ENCODE measurements at regions not wholly inside any gene's neighbourhood (a gene's known extent, or its start where the extent isn't known, plus 50 kb on each side); places are given as distances from the start of the nearest gene placed in this dataset.

DNA sequence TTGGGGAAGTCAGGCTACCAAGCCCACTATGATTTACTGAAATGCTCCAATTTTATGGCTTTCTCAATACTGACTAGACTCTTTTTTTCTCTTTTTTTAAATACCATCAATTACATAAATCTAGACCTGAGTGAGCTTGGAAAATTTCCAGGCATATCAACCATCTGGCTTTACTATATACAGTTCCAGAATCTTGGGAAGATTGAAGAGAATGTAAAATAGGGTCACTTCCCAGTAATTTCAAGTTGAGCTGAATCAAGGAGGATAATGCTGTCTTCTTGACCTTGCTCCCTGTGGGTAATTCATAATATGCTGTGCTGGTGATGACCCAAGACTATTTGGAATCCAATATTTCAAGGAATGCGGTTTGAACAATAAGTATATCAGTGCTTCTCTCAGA lies 108.1 kb downstream of the MAP3K21 start:
- Histone ChIP-seq H3K4me3 (ENCODE audit: low read length) (no peak overlapping the region), H3K27ac (ENCODE audit: low read length) (no peak overlapping the region), H3K9me3 (ENCODE audit: control insufficient read depth, insufficient read depth, low read length) (no peaks in the 10 kb centered on the region), H3K4me1 (ENCODE audit: control insufficient read depth, insufficient read depth, low read length) (no peaks in the 10 kb centered on the region), H3K36me3 (ENCODE audit: control insufficient read depth, insufficient read depth, low read length) (no peaks in the 10 kb centered on the region), H3K27me3 (ENCODE audit: control insufficient read depth, insufficient read depth, low read length) (no peaks in the 10 kb centered on the region)
- no peak for DNase-seq (ENCODE audit: low read depth, low spot score)
- WGBS (ENCODE audit: insufficient coverage, insufficient read length) = no CpG with 5 or more reads among the region's 1 CpG

DNA sequence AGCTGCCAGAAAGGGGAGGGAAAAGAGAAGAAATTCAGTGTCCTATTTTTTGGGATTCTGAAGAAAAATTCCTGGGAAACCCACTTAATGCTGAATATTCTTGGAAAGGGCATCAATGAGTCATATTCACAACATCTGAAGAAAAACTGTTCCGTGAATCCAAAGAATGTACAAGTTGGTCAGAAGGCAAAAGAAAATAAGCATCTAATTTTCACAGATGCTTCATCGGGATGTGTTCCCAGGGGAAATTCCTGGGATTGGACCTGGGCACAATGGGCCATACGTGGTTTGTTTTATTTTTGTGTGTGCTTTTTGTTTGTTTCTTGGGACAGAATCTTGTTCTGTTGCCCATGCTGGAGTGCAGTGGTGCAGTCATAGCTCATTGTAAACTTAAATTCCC lies 112.2 kb downstream of the MAP3K21 start:
- H3K36me3 ChIP-seq (ENCODE audit: control insufficient read depth, insufficient read depth, low read length) = no peaks in the 10 kb centered on the region
- DNase-seq (ENCODE audit: low read depth, low spot score) = no peak
- H3K9me3 ChIP-seq (ENCODE audit: control insufficient read depth, insufficient read depth, low read length) = no peaks in the 10 kb centered on the region
- no peaks in the 10 kb centered on the region for H3K27me3 ChIP-seq (ENCODE audit: control insufficient read depth, insufficient read depth, low read length)
- no peaks in the 10 kb centered on the region for H3K4me1 ChIP-seq (ENCODE audit: control insufficient read depth, insufficient read depth, low read length)
- no peak overlapping the region for H3K27ac ChIP-seq (ENCODE audit: low read length)
- WGBS (ENCODE audit: insufficient coverage, insufficient read length) = no CpG with 5 or more reads among the region's 3 CpGs
- no peak overlapping the region for H3K4me3 ChIP-seq (ENCODE audit: low read length)

DNA sequence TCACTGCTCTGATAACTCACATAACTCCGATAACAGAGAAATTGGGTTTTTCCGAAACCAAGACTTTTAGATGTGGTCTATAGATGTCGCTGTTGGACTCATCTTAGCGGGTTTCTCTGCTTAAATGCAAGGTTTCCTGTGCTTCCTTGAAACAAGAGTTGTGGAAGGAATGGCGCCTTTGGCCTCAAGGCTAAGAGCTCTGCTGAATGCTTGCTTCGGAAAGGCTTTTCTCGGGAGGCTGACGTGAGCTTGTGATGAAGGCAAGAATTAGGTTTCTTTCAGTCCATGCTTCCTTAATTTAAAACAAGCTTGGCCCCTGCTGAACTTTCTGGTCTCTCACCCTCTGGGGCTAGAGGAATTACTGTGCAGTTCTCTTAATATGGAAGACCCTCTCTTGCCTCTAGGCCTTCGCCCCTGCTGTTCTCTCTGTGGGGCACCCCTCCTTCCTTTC lies 113.5 kb downstream of the MAP3K21 start:
- H3K27me3 ChIP-seq (ENCODE audit: control insufficient read depth, insufficient read depth, low read length) = no peaks in the 10 kb centered on the region
- no peaks in the 10 kb centered on the region for H3K4me1 ChIP-seq (ENCODE audit: control insufficient read depth, insufficient read depth, low read length)
- DNase-seq (ENCODE audit: low read depth, low spot score) = peak; percentile 58
- no peaks in the 10 kb centered on the region; the same call in 1 of the 2 replicates for H3K9me3 ChIP-seq (ENCODE audit: control insufficient read depth, insufficient read depth, low read length)
- H3K36me3 ChIP-seq (ENCODE audit: control insufficient read depth, insufficient read depth, low read length) = no peaks in the 10 kb centered on the region
- no CpG with 5 or more reads among the region's 9 CpGs for WGBS (ENCODE audit: insufficient coverage, insufficient read length)
- no peak overlapping the region for H3K27ac ChIP-seq (ENCODE audit: low read length)
- H3K4me3 ChIP-seq (ENCODE audit: low read length) = no peak overlapping the region

DNA sequence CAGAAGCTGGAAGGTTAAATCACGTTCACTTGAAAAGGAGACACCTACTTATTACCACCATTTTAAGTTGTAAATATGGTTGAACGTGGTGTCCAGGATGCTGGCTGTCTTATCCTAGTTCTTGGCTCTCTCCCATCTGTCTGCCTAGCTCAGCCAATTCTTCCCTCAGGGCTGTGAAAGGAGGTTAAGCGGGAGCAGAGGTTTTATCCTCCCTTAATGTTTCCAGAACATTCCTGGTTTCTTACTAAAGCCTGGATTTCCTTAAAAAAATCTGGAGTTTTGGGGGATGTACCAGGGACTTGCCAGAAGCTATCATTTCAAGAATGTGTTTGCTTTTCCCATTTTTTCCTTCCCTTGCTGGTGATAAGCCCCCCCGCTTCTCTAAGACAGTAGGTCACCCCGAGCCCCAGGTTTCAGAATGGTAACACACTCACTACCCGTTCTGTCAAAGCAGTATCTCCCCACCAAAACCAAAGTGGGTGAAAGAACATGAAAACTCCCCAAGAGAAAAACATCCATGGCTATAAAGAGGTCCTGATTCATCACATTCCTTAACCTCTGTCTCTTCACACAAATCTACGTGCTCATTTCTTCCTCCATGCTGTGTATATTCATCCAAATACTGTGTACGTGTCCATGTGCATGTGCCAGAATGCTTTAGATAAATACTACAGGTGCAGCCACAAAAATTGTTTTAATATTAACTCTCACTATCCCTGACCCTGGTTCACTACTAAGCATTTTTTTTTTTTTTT lies 114.7 kb downstream of the MAP3K21 start:
- no peaks in the 10 kb centered on the region for H3K4me1 ChIP-seq (ENCODE audit: control insufficient read depth, insufficient read depth, low read length)
- H3K27me3 ChIP-seq (ENCODE audit: control insufficient read depth, insufficient read depth, low read length) = no peaks in the 10 kb centered on the region
- no peak overlapping the region for H3K4me3 ChIP-seq (ENCODE audit: low read length)
- DNase-seq (ENCODE audit: low read depth, low spot score) = no peak
- no CpG with 5 or more reads among the region's 8 CpGs for WGBS (ENCODE audit: insufficient coverage, insufficient read length)
- H3K27ac ChIP-seq (ENCODE audit: low read length) = no peak overlapping the region
- no peaks in the 10 kb centered on the region; the same call in 1 of the 2 replicates for H3K9me3 ChIP-seq (ENCODE audit: control insufficient read depth, insufficient read depth, low read length)
- H3K36me3 ChIP-seq (ENCODE audit: control insufficient read depth, insufficient read depth, low read length) = no peaks in the 10 kb centered on the region

DNA sequence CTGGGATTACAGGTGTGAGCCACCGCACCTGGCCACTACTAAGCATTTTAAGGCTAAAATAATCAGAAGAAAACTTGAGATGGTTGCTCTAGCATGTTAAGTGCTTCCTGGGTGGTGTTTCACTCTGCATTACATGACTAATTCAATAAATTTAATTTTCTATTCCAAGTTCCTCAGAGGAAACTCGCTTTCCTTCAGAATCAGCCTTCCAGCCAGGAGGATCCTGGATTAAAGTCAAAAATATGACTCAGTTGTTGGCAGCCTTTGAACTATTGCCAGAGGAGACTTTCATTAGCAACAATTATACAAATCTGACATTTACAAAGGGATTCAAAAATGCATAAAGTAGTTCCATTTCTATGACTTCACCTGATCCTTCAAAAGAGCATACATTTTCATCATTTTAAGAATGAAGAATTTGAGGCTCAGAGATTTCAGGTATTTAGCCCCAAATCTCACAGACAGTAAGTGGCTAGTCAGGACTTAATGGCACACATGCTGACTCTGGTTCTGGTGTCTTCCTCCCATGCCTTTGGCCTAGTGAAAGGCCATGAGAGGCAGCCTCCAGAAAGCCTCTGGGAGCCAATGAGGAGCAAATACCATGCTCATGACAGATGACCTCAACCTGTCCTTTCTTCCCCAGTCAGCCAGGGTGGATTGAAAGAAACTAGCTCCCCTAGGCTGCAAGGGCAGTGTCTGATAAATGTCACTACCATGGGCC lies 115.7 kb downstream of the MAP3K21 start:
- Histone ChIP-seq H3K27ac (ENCODE audit: low read length) (no peak overlapping the region), H3K4me3 (ENCODE audit: low read length) (no peak overlapping the region), H3K27me3 (ENCODE audit: control insufficient read depth, insufficient read depth, low read length) (no peaks in the 10 kb centered on the region), H3K36me3 (ENCODE audit: control insufficient read depth, insufficient read depth, low read length) (no peaks in the 10 kb centered on the region), H3K4me1 (ENCODE audit: control insufficient read depth, insufficient read depth, low read length) (no peaks in the 10 kb centered on the region), H3K9me3 (ENCODE audit: control insufficient read depth, insufficient read depth, low read length) (no peaks in the 10 kb centered on the region; the same call in 1 of the 2 replicates)
- DNase-seq (ENCODE audit: low read depth, low spot score) = no peak
- WGBS (ENCODE audit: insufficient coverage, insufficient read length) = no CpG with 5 or more reads among the region's 2 CpGs

DNA sequence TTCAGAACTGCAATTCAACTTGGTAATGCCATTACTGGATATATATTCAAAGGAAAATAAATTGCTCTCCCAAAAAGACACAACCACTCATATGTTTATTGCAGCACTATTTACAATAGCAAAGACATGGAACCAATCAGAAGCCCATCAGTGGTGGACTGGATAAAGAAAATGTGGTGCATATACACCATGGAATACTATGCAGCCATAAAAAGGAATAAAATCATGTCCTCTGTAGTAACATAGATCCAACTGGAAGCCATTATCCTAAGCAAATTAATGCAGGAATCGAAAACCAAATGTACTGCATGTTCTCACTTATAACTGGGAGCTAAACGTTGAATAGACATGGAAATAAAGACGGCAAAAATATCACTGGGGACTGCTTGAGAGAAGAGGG lies 117.0 kb downstream of the MAP3K21 start:
- no peaks in the 10 kb centered on the region; the same call in 1 of the 2 replicates for H3K9me3 ChIP-seq (ENCODE audit: control insufficient read depth, insufficient read depth, low read length)
- no peaks in the 10 kb centered on the region for H3K36me3 ChIP-seq (ENCODE audit: control insufficient read depth, insufficient read depth, low read length)
- no CpG with 5 or more reads among the region's 3 CpGs for WGBS (ENCODE audit: insufficient coverage, insufficient read length)
- no peaks in the 10 kb centered on the region for H3K27me3 ChIP-seq (ENCODE audit: control insufficient read depth, insufficient read depth, low read length)
- no peak overlapping the region for H3K27ac ChIP-seq (ENCODE audit: low read length)
- no peak for DNase-seq (ENCODE audit: low read depth, low spot score)
- no peaks in the 10 kb centered on the region for H3K4me1 ChIP-seq (ENCODE audit: control insufficient read depth, insufficient read depth, low read length)
- no peak overlapping the region for H3K4me3 ChIP-seq (ENCODE audit: low read length)

DNA sequence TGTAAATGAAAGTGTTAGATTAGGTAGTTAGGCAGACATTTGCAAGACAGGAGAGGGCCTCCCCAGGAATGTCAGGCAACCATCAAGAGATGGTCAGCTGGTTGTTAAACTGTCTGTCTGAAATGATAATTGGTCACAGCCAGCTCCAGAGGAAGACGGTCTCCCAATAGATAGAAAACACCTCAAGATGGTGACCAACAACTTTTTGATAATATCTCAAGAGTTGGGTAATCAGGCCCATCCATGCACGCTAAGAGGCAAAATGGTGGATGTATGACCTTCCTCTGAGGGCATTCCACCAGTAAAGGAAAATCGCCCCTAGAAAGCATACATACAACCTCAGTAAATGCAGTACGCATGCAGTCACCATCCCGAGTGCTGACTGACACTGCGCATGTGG lies 118.2 kb downstream of the MAP3K21 start:
- Histone ChIP-seq H3K9me3 (ENCODE audit: control insufficient read depth, insufficient read depth, low read length) (no peaks in the 10 kb centered on the region; the same call in 1 of the 2 replicates), H3K27me3 (ENCODE audit: control insufficient read depth, insufficient read depth, low read length) (no peaks in the 10 kb centered on the region), H3K36me3 (ENCODE audit: control insufficient read depth, insufficient read depth, low read length) (no peaks in the 10 kb centered on the region), H3K4me3 (ENCODE audit: low read length) (no peak overlapping the region), H3K27ac (ENCODE audit: low read length) (no peak overlapping the region), H3K4me1 (ENCODE audit: control insufficient read depth, insufficient read depth, low read length) (no peaks in the 10 kb centered on the region)
- no CpG with 5 or more reads among the region's 6 CpGs for WGBS (ENCODE audit: insufficient coverage, insufficient read length)
- no peak for DNase-seq (ENCODE audit: low read depth, low spot score)

DNA sequence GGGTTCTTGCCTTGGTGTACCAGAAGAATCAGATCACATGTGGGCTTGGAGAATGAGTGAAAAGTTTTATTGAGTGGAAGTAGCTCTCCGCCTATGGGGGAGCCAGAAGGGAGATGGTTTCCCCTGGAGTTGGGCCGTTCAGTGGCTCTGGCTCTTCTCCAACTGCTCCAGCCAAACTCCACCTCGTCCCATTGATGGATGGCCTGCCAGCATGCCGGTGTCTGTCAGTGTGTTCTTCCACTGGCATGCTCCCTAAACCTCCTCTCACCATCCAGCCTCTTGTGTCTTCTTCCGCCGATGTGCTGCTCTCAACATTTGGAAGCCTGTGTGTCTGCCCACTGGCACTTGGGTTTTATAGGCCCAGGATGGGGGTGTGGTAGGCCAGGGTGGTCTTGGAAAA lies 119.4 kb downstream of the MAP3K21 start:
- Histone ChIP-seq H3K4me3 (ENCODE audit: low read length) (no peak overlapping the region), H3K27me3 (ENCODE audit: control insufficient read depth, insufficient read depth, low read length) (no peaks in the 10 kb centered on the region), H3K27ac (ENCODE audit: low read length) (no peak overlapping the region), H3K36me3 (ENCODE audit: control insufficient read depth, insufficient read depth, low read length) (no peaks in the 10 kb centered on the region), H3K9me3 (ENCODE audit: control insufficient read depth, insufficient read depth, low read length) (no peaks in the 10 kb centered on the region; the same call in 1 of the 2 replicates), H3K4me1 (ENCODE audit: control insufficient read depth, insufficient read depth, low read length) (no peaks in the 10 kb centered on the region)
- DNase-seq (ENCODE audit: low read depth, low spot score) = no peak
- no CpG with 5 or more reads among the region's 6 CpGs for WGBS (ENCODE audit: insufficient coverage, insufficient read length)

DNA sequence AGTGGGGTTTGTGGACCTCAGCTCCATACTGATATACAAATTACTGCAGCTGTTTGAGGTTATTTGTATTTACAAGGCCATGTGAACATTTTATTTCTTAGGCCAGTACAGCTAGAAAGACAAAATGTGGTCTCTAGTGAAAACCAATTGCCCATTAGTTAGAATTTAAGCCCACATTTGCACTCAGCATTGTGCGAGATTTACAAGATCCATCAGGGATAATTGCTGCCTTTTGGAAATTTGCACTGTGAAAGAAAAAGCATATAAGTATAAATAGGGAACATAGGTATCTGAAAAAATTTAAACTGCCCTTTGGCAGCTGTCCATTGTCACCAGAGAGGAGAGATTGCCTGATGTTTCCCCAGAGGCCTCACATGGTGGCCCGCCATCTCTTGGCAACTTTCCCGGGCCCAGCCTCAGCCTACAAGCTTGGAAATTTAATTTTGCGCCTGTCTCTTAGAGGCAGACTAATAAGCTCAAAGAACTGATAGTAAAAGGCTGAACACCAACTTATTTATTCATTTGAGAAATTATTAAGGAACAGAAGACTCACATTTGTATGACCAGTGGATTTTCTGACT lies 120.7 kb downstream of the MAP3K21 start:
- H3K27me3 ChIP-seq (ENCODE audit: control insufficient read depth, insufficient read depth, low read length) = no peaks in the 10 kb centered on the region
- H3K4me1 ChIP-seq (ENCODE audit: control insufficient read depth, insufficient read depth, low read length) = no peaks in the 10 kb centered on the region
- no peak overlapping the region for H3K27ac ChIP-seq (ENCODE audit: low read length)
- H3K9me3 ChIP-seq (ENCODE audit: control insufficient read depth, insufficient read depth, low read length) = no peaks in the 10 kb centered on the region; the same call in 1 of the 2 replicates
- WGBS (ENCODE audit: insufficient coverage, insufficient read length) = no CpG with 5 or more reads among the region's 4 CpGs
- no peak for DNase-seq (ENCODE audit: low read depth, low spot score)
- H3K4me3 ChIP-seq (ENCODE audit: low read length) = no peak overlapping the region
- no peaks in the 10 kb centered on the region for H3K36me3 ChIP-seq (ENCODE audit: control insufficient read depth, insufficient read depth, low read length)

DNA sequence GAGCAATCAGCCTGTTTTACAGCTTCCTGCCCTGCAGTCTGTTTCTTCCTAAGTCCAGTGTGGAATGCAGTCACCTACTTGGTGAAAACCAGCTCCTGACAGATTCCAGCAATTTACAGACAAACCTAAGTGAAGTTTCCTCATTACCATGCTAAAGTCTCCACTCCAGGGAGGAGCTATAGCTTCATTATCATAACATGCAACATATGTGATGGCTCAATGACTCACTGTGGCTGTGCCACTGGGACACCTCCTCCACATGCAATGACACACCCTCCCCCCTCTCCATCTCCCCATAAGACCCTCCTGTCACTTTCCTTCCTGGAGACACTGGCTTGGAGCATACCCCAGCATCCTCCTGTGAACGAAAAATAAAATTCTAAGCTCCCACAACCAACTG lies 125.2 kb downstream of the MAP3K21 start:
- Histone ChIP-seq H3K4me3 (ENCODE audit: low read length) (no peak overlapping the region), H3K9me3 (ENCODE audit: control insufficient read depth, insufficient read depth, low read length) (no peaks in the 10 kb centered on the region; the same call in 1 of the 2 replicates), H3K27ac (ENCODE audit: low read length) (no peak overlapping the region), H3K36me3 (ENCODE audit: control insufficient read depth, insufficient read depth, low read length) (no peaks in the 10 kb centered on the region), H3K27me3 (ENCODE audit: control insufficient read depth, insufficient read depth, low read length) (no peaks in the 10 kb centered on the region), H3K4me1 (ENCODE audit: control insufficient read depth, insufficient read depth, low read length) (no peaks in the 10 kb centered on the region)
- DNase-seq (ENCODE audit: low read depth, low spot score) = no peak
- WGBS (ENCODE audit: insufficient coverage, insufficient read length) = no CpG with 5 or more reads among the region's 1 CpG

All from iPS DF 6.9 (cell line).